Muscle layer of duodenum (tissue), 2 donors: ENCODE measurements at regions not wholly inside any gene's neighbourhood (a gene's known extent, or its start where the extent isn't known, plus 50 kb on each side); places are given as distances from the start of the nearest gene placed in this dataset.

ENCODE experiments used
- H3K27ac ChIP-seq: one replicate; pipeline ENCODE4 v1.7.0; 2013; ENCODE audit warnings: mild to moderate bottlenecking, low read length
- H3K27me3 ChIP-seq: one replicate; pipeline ENCODE4 v1.7.0; 2013; ENCODE audit warnings: low read depth, mild to moderate bottlenecking, control low read depth, low read length
- H3K36me3 ChIP-seq, 2 donors: one replicate each; pipeline ENCODE4 v1.7.0; 2013; ENCODE audit warnings: low read length in 2 of 2, control low read depth in 1 of 2, mild to moderate bottlenecking in 1 of 2; ENCODE audit not compliant: insufficient read depth in 2 of 2, control insufficient read depth in 1 of 2
- H3K4me1 ChIP-seq, 2 donors: one replicate each; pipeline ENCODE4 v1.7.0; 2013; ENCODE audit warnings: low read length in 2 of 2, mild to moderate bottlenecking in 2 of 2, control low read depth in 1 of 2, moderate library complexity in 1 of 2; ENCODE audit not compliant: insufficient read depth in 2 of 2, control insufficient read depth in 1 of 2
- H3K4me3 ChIP-seq, 2 donors: one replicate each; pipeline ENCODE4 v1.7.0; 2013; ENCODE audit warnings: low read length in 2 of 2, low read depth in 1 of 2, mild to moderate bottlenecking in 1 of 2
- H3K9me3 ChIP-seq, 2 donors: one replicate each; pipeline ENCODE4 v1.7.0; 2013; ENCODE audit warnings: low read length in 2 of 2, control low read depth in 1 of 2, mild to moderate bottlenecking in 1 of 2; ENCODE audit not compliant: control insufficient read depth in 1 of 2
- donor health status: healthy.

- no peaks in the 10 kb centered on the region for H3K4me1 ChIP-seq
- no peak overlapping the region for H3K4me3 ChIP-seq
- H3K36me3 ChIP-seq: no peaks in the 10 kb centered on the region
- H3K27ac ChIP-seq: no peak overlapping the region
- H3K27me3 ChIP-seq: no peaks in the 10 kb centered on the region
- H3K9me3 ChIP-seq: no peaks in the 10 kb centered on the region
Observed at GRCh38 chr13:73273276-73273675, 214.5 kb downstream of the KLF5 start.

GRCh38 chr13:73272831-73273230 is 214.0 kb downstream of the KLF5 start:
- Histone ChIP-seq H3K4me3 (no peak overlapping the region), H3K36me3 (no peaks in the 10 kb centered on the region), H3K9me3 (no peaks in the 10 kb centered on the region), H3K4me1 (no peaks in the 10 kb centered on the region), H3K27ac (no peak overlapping the region), H3K27me3 (no peaks in the 10 kb centered on the region)

- Histone ChIP-seq H3K36me3 (no peaks in the 10 kb centered on the region), H3K9me3 (no peaks in the 10 kb centered on the region), H3K27ac (no peak overlapping the region), H3K27me3 (no peaks in the 10 kb centered on the region), H3K4me1 (no peaks in the 10 kb centered on the region), H3K4me3 (no peak overlapping the region)
Observed at GRCh38 chr13:73268306-73268705, 209.5 kb downstream of the KLF5 start.

- Histone ChIP-seq H3K4me3 (no peak overlapping the region), H3K27me3 (no peaks in the 10 kb centered on the region), H3K27ac (no peak overlapping the region), H3K4me1 (no peaks in the 10 kb centered on the region), H3K36me3 (no peaks in the 10 kb centered on the region), H3K9me3 (no peaks in the 10 kb centered on the region)
Observed at GRCh38 chr13:73266640-73267180, 207.9 kb downstream of the KLF5 start.

- Histone ChIP-seq H3K4me1 (no peaks in the 10 kb centered on the region), H3K4me3 (no peak overlapping the region), H3K9me3 (no peaks in the 10 kb centered on the region), H3K36me3 (no peaks in the 10 kb centered on the region), H3K27ac (no peak overlapping the region), H3K27me3 (no peaks in the 10 kb centered on the region)
Observed at GRCh38 chr13:73262862-73263627, 204.2 kb downstream of the KLF5 start.

- Histone ChIP-seq H3K4me1 (no peaks in the 10 kb centered on the region), H3K36me3 (no peaks in the 10 kb centered on the region), H3K4me3 (no peak overlapping the region), H3K27ac (no peak overlapping the region), H3K9me3 (no peaks in the 10 kb centered on the region), H3K27me3 (no peaks in the 10 kb centered on the region)
Observed at GRCh38 chr13:73261739-73262216, 203.0 kb downstream of the KLF5 start.

GRCh38 chr13:73259061-73260017 is 200.5 kb downstream of the KLF5 start:
- Histone ChIP-seq H3K27me3 (no peaks in the 10 kb centered on the region), H3K36me3 (no peaks in the 10 kb centered on the region), H3K4me3 (no peak overlapping the region), H3K27ac (no peak overlapping the region), H3K4me1 (no peaks in the 10 kb centered on the region), H3K9me3 (no peaks in the 10 kb centered on the region)

GRCh38 chr13:73258406-73258805 is 199.6 kb downstream of the KLF5 start:
- no peak overlapping the region for H3K27ac ChIP-seq

GRCh38 chr13:73254827-73255226 is 196.0 kb downstream of the KLF5 start:
- Histone ChIP-seq H3K9me3 (no peaks in the 10 kb centered on the region), H3K4me1 (no peaks in the 10 kb centered on the region), H3K27ac (no peak overlapping the region), H3K36me3 (no peaks in the 10 kb centered on the region), H3K27me3 (no peaks in the 10 kb centered on the region), H3K4me3 (no peak overlapping the region)

More at GRCh38 chr13:73258406-73258805, 199.6 kb downstream of the KLF5 start:
- Histone ChIP-seq H3K27me3 (no peaks in the 10 kb centered on the region), H3K4me1 (no peaks in the 10 kb centered on the region), H3K36me3 (no peaks in the 10 kb centered on the region), H3K9me3 (no peaks in the 10 kb centered on the region), H3K4me3 (no peak overlapping the region)

GRCh38 chr13:73251626-73252265 is 192.9 kb downstream of the KLF5 start:
- Histone ChIP-seq H3K27me3 (no peaks in the 10 kb centered on the region), H3K4me3 (no peak overlapping the region), H3K36me3 (no peaks in the 10 kb centered on the region), H3K9me3 (no peaks in the 10 kb centered on the region), H3K4me1 (peaks cover 0 to 6% of the 10 kb centered on the region in 2 donors), H3K27ac (no peak overlapping the region)

GRCh38 chr13:73250061-73250460 is 191.3 kb downstream of the KLF5 start:
- Histone ChIP-seq H3K36me3 (no peaks in the 10 kb centered on the region), H3K4me1 (peaks cover 0 to 6% of the 10 kb centered on the region in 2 donors), H3K27ac (no peak overlapping the region), H3K4me3 (no peak overlapping the region), H3K27me3 (no peaks in the 10 kb centered on the region), H3K9me3 (no peaks in the 10 kb centered on the region)
